Lower lobe of right lung (tissue), 2 donors: ENCODE measurements at regions not wholly inside any gene's neighbourhood (a gene's known extent, or its start where the extent isn't known, plus 50 kb on each side); places are given as distances from the start of the nearest gene placed in this dataset.
"Not testable (repeated sequence)": the region's sequence is repeated elsewhere in the genome, so short reads cannot be mapped to it uniquely, and the experiment has no call there.

ENCODE experiments used
- ATAC-seq, 2 donors: fragments of 200-7000 bp; cut with Tn5 transposase; one replicate each; pipeline ENCODE4 v1.9.1; 2020 to 2022; ENCODE audit warnings: mild to moderate bottlenecking in 2 of 2, moderate library complexity in 2 of 2
- DNase-seq: peaks from one replicate; pipeline ENCODE4 v3.0.0-alpha.2; 2020
- H3K27ac ChIP-seq: fragments of 200-600 bp; one replicate; pipeline ENCODE4 v1.8.0; 2022
- H3K27me3 ChIP-seq: fragments of 200-600 bp; one replicate; pipeline ENCODE4 v1.8.0; 2022; ENCODE audit warnings: low read depth
- H3K36me3 ChIP-seq: fragments of 200-600 bp; one replicate; pipeline ENCODE4 v1.8.0; 2022; ENCODE audit warnings: mild to moderate bottlenecking
- H3K4me1 ChIP-seq: fragments of 200-600 bp; one replicate; pipeline ENCODE4 v1.8.0; 2022
- H3K4me3 ChIP-seq: fragments of 200-600 bp; one replicate; pipeline ENCODE4 v1.8.0; 2022; ENCODE audit warnings: mild to moderate bottlenecking
- H3K9me3 ChIP-seq: fragments of 200-600 bp; one replicate; pipeline ENCODE4 v1.8.0; 2022
- intact Hi-C: fragments of 100-400 bp; cut with DNase I; formaldehyde crosslinking; loops from one replicate; pipeline ENCODE4 v1.11.0; 2022
- TF ChIP-seq, protein P1 (sequence below): fragments of 200-600 bp; IDR thresholded peaks from one replicate; pipeline ENCODE4 v1.8.0; 2022; ENCODE audit warnings: antibody characterized with exemption, mild to moderate bottlenecking
- donor health status: DM: no; HTN: yes; CAD: no; lungs with severe emphysema.

DNA sequence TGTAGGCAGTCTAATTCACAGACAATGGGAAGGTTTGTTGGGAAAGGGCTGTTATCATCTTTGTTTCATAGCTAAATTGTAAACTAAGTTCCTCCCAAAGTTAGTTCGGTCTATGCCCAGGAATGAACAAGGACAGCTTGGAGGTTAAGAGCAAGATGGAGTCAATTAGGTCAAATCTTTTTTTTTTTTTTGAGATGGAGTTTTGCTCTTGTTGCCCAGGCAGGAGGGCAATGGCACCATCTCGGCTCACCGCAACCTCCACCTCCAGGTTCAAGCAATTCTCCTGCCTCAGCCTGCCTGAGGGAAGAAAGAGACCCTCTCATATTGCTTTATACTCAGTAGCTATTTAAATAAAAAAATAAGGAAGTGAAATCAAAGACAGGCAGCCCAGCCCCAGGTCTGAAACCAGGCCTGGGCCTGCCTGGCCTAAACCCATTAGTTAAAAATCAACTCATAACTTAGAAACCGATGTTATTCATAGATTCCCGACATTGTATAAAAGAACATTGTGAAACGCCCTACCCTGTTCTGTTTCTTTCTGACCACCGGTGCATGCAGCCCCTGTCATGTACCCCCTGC lies 297.4 kb upstream of the SGCG start:
- H3K27ac ChIP-seq, result no peak overlapping the region
- no peaks in the 10 kb centered on the region for H3K27me3 ChIP-seq
- no peaks in the 10 kb centered on the region for H3K36me3 ChIP-seq
- DNase-seq (no peak), ATAC-seq (no peak)
- H3K9me3 ChIP-seq, result no peaks in the 10 kb centered on the region
- H3K4me3 ChIP-seq, result no peak overlapping the region
- TF ChIP-seq, protein P1, sequence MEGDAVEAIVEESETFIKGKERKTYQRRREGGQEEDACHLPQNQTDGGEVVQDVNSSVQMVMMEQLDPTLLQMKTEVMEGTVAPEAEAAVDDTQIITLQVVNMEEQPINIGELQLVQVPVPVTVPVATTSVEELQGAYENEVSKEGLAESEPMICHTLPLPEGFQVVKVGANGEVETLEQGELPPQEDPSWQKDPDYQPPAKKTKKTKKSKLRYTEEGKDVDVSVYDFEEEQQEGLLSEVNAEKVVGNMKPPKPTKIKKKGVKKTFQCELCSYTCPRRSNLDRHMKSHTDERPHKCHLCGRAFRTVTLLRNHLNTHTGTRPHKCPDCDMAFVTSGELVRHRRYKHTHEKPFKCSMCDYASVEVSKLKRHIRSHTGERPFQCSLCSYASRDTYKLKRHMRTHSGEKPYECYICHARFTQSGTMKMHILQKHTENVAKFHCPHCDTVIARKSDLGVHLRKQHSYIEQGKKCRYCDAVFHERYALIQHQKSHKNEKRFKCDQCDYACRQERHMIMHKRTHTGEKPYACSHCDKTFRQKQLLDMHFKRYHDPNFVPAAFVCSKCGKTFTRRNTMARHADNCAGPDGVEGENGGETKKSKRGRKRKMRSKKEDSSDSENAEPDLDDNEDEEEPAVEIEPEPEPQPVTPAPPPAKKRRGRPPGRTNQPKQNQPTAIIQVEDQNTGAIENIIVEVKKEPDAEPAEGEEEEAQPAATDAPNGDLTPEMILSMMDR, result no peak
- intact Hi-C loops, result no loop called here
- no peaks in the 10 kb centered on the region for H3K4me1 ChIP-seq

DNA sequence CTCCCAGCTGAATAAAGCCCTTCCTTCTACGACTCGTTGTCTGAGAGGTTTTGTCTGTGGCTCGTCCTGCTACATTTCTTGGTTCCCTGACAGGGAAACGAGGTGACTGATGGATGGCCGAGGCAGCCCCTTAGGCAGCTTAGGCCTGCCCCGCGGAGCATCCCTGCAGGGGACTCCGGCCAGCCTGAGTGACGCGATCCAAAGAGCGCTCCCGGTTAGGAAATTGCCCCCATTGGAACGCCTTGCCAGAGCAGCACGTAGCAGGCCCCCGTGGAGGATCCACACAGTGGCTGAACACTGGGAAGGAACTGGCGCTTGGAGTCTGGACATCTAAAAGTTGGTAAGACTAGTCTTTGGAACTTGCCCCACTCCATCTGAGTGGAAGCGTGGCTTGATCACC lies 296.8 kb upstream of the SGCG start:
- no peak for ATAC-seq
- TF ChIP-seq, protein P1, result no peak
- H3K27me3 ChIP-seq, result no peaks in the 10 kb centered on the region
- DNase-seq, result no peak
- no peak overlapping the region for H3K4me3 ChIP-seq
- H3K27ac ChIP-seq, result no peak overlapping the region
- H3K4me1 ChIP-seq, result no peaks in the 10 kb centered on the region
- no peaks in the 10 kb centered on the region for H3K9me3 ChIP-seq
- H3K36me3 ChIP-seq, result no peaks in the 10 kb centered on the region
- intact Hi-C loops, result no loop called here

- ATAC-seq, H3K9me3 ChIP-seq, H3K27ac ChIP-seq, H3K4me1 ChIP-seq, H3K4me3 ChIP-seq, DNase-seq, intact Hi-C loops, H3K36me3 ChIP-seq, H3K27me3 ChIP-seq: not testable (repeated sequence)
Measured at GRCh38 chr13:22886061-22886460, 294.7 kb upstream of the SGCG start.

DNA sequence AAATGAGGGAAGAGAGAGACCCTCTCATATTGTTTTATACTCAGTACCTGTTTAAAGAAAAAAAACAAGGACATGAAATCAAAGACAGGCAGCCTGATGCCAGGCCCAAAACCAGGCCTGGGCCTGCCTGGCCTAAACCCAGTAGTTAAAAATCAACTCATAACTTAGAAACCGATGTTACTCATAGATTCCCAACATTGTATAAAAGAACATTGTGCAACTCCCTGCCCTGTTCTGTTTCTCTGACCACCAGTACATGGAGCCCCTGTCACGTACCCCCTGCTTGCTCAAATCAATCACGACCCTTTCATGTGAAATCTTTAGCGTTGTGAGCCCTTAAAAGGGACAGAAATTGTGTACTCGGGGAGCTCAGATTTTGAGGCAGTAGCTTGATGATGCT lies 291.4 kb upstream of the SGCG start:
- H3K4me3 ChIP-seq, H3K27me3 ChIP-seq, ATAC-seq, DNase-seq, H3K36me3 ChIP-seq, intact Hi-C loops, H3K27ac ChIP-seq, H3K9me3 ChIP-seq, H3K4me1 ChIP-seq: not testable (repeated sequence)

DNA sequence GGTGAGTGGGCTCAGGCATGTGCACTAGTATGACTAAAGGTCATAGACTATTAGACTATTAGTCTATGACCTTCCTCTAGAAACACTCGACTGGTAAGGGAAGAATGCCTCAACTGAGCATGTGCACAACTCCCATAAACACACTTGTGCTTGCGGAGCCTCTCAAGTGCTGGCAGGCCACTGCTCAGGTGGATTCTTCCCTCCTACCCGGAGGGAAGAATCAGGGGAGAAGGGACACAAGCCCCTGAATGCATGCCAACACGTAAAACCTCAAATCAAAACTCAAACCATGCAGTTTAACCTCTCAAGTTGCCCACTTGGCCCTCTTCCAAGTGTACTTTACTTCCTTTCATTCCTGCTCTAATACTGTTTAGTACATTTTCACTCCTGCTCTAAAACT lies 287.6 kb upstream of the SGCG start:
- Histone ChIP-seq H3K4me1 (no peaks in the 10 kb centered on the region), H3K9me3 (no peaks in the 10 kb centered on the region), H3K27me3 (no peaks in the 10 kb centered on the region), H3K27ac (no peak overlapping the region), H3K36me3 (no peaks in the 10 kb centered on the region), H3K4me3 (no peak overlapping the region)
- no peak for DNase-seq
- peak; percentile 64 to 74 for ATAC-seq
- intact Hi-C loops, result no loop called here
- TF ChIP-seq, protein P1, result no peak

DNA sequence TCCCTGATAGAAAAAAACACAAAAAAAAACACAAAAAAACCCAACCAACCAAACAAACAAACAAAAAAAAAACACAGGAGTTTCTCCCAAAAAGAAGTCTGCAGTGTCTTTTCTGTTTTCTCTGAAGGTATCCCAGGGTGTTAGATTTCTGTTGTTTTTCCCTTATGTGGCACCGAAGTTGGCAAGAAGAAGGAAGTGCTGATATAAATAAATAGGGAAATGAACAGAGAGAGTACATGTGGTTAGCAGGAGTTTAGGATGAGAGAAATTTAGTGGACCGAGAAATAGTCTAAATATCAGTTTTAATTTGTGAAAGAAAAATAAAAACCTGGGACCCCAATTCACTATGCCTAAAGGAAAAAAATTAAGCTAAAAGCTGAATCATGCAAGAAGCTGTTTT lies 287.0 kb upstream of the SGCG start:
- H3K36me3 ChIP-seq, result no peaks in the 10 kb centered on the region
- no peak for DNase-seq
- TF ChIP-seq, protein P1, result no peak
- H3K27me3 ChIP-seq, result no peaks in the 10 kb centered on the region
- no peaks in the 10 kb centered on the region for H3K9me3 ChIP-seq
- H3K4me3 ChIP-seq, result no peak overlapping the region
- peak in 1 of 2 donors; percentile 29 for ATAC-seq
- no peaks in the 10 kb centered on the region for H3K4me1 ChIP-seq
- intact Hi-C loops, result no loop called here
- H3K27ac ChIP-seq, result no peak overlapping the region
